ENCODE measurements at regions not wholly inside any gene's neighbourhood (a gene's known extent, or its start where the extent isn't known, plus 50 kb on each side); places are given as distances from the start of the nearest gene placed in this dataset.

- no peak for TF ChIP-seq POLR2AphosphoS2 (IDR thresholded peaks at IDR 0.05; ENCODE audit: low read depth, low read length)
- TF ChIP-seq, protein P1, sequence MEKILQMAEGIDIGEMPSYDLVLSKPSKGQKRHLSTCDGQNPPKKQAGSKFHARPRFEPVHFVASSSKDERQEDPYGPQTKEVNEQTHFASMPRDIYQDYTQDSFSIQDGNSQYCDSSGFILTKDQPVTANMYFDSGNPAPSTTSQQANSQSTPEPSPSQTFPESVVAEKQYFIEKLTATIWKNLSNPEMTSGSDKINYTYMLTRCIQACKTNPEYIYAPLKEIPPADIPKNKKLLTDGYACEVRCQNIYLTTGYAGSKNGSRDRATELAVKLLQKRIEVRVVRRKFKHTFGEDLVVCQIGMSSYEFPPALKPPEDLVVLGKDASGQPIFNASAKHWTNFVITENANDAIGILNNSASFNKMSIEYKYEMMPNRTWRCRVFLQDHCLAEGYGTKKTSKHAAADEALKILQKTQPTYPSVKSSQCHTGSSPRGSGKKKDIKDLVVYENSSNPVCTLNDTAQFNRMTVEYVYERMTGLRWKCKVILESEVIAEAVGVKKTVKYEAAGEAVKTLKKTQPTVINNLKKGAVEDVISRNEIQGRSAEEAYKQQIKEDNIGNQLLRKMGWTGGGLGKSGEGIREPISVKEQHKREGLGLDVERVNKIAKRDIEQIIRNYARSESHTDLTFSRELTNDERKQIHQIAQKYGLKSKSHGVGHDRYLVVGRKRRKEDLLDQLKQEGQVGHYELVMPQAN (conservative IDR thresholded peaks at IDR 0.05) = no peak
- TF ChIP-seq HCFC1 (IDR thresholded peaks at IDR 0.05; ENCODE audit: low read length) = no peak
- no peak for TF ChIP-seq RBBP5 (conservative IDR thresholded peaks at IDR 0.05)
- no peak for TF ChIP-seq MYC (IDR thresholded peaks at IDR 0.05; ENCODE audit: insufficient read depth, insufficient read length, insufficient replicate concordance, low read length, severe bottlenecking)
Observed at GRCh38 chr18:56196495-56197225, 441.7 kb downstream of the TXNL1 start (continued).

DNA sequence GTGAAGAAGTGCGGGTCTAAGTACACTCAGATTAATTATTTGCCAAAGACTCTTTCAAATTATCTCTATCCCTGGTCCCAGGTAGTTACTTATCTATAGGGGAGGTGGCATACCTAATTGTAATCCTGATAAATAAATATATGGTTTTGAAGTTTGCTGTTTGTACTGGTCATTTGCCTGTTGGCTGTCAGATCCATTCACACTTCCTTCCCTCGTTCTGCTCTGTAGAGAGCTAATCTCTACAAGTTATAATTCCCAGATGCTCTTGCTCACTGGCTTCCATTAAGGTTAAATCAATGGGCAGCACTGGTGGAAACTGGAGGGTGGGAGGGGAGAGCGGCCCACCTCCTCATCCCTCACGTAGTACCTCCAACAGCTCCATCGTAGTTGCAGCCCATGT is 447.1 kb downstream of the TXNL1 start:
- TF ChIP-seq CBX3 (IDR thresholded peaks at IDR 0.05; ENCODE audit: borderline replicate concordance, low read depth) (no peak), SRF (IDR thresholded peaks at IDR 0.05; ENCODE audit: low read depth in 2 of 2, low read length in 2 of 2) (no peak), ZBTB11 (CRISPR knock-in tag; IDR thresholded peaks at IDR 0.05) (no peak), ELK1 (IDR thresholded peaks at IDR 0.05; ENCODE audit: low read depth, low read length) (no peak), BACH1 (IDR thresholded peaks at IDR 0.05; ENCODE audit: borderline replicate concordance) (no peak), EED (IDR thresholded peaks at IDR 0.05; ENCODE audit: low read depth) (no peak), EZH2 (IDR thresholded peaks at IDR 0.05; ENCODE audit: borderline replicate concordance, control insufficient read depth, low read depth, low read length) (no peak), IKZF2 (IDR thresholded peaks at IDR 0.05) (no peak)
- TF ChIP-seq, protein P2, sequence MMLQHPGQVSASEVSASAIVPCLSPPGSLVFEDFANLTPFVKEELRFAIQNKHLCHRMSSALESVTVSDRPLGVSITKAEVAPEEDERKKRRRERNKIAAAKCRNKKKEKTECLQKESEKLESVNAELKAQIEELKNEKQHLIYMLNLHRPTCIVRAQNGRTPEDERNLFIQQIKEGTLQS (IDR thresholded peaks at IDR 0.05; ENCODE audit: borderline replicate concordance, extremely low read depth, low read depth, low read length) = no peak
- Histone ChIP-seq H3K27ac (ENCODE audit: control insufficient read depth, insufficient read depth) (no peak overlapping the region), H3K27me3 (replicated peaks in 1 of 2; ENCODE audit: control insufficient read depth in 2 of 2, insufficient read depth in 2 of 2, low read length in 1 of 2) (no peaks in the 10 kb centered on the region), H3K9me3 (replicated peaks; ENCODE audit: control insufficient read depth, insufficient read depth, low read length) (no peaks in the 10 kb centered on the region), H3K4me3 (no peak overlapping the region), H3K4me2 (ENCODE audit: control insufficient read depth, insufficient read depth) (no peak overlapping the region), H3K36me3 (ENCODE audit: control insufficient read depth in 2 of 2, insufficient read depth in 2 of 2, low read length in 1 of 2) (no peaks in the 10 kb centered on the region), H3K9ac (ENCODE audit: control insufficient read depth, insufficient read depth, low read length) (no peak overlapping the region), H4K20me1 (ENCODE audit: control insufficient read depth, insufficient read depth) (no peaks in the 10 kb centered on the region), H2AFZ (ENCODE audit: control insufficient read depth, low read depth, low read length) (no peak overlapping the region), H3K79me2 (ENCODE audit: control insufficient read depth, insufficient read depth, low read length) (no peaks in the 10 kb centered on the region), H3K4me1 (ENCODE audit: control insufficient read depth, insufficient read depth, low read length) (no peaks in the 10 kb centered on the region)
- ChIA-PET POLR2A (interaction anchor here (0.6 kb wide), 1 partner anchor 695 kb away, joined by 4 read pairs; no protein-coding TSS in a partner anchor), SMC1A (ENCODE audit: uncharacterized antibody, unreplicated experiment) (interaction anchor here (1.0 kb wide), 1 partner anchor 86 kb away, joined by 3 read pairs; no protein-coding TSS in a partner anchor), RAD21 (ENCODE audit: unreplicated experiment) (no interaction called here), CTCF (no interaction called here)
- intact Hi-C loops (cut with micrococcal nuclease; ENCODE audit: unreplicated experiment) (no loop called here), in situ Hi-C loops (cut with MboI) (no loop called here)
- BruUV-seq (replicated peaks) = no TSS peak
- DNase-seq (ENCODE audit: low read depth, low spot score) = no peak
- ATAC-seq = no peak
- FAIRE-seq = no peak
- 38% methylated on average over 5 of the region's 5 CpGs for WGBS (ENCODE audit: insufficient coverage, insufficient replicate concordance, low lambda C conversion rate, missing lambda C conversion rate)
